ENCODE measurements at regions not wholly inside any gene's neighbourhood (a gene's known extent, or its start where the extent isn't known, plus 50 kb on each side); places are given as distances from the start of the nearest gene placed in this dataset.
A peak's percentile ranks its signal among the peaks of the same experiment; 100 is the strongest.
"Not testable (repeated sequence)": the region's sequence is repeated elsewhere in the genome, so short reads cannot be mapped to it uniquely, and the experiment has no call there.

DNA sequence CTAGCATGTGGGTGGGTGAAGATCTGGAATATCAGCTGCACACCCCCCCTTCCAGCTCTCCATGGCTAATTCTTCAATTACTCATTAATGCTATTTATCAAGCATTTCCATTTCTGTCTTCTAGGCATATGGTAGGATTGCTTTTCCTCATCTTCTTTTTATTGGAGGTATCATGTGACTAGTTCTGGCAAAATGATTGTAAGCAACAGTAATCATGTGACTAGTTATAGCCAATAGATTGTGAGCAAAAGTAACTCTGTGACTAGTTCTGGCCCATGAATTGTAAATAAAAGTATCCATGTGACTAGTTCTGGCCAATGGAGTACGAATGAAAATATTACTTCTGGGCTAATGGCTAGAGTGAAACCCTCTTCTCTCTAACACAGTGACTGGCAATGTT, 107.0 kb upstream of the TMEM132E start:
- DNase-seq = no peak

GRCh38 chr17:34471278-34471677, 108.1 kb upstream of the TMEM132E start:
- DNase-seq = not testable (repeated sequence)

DNA sequence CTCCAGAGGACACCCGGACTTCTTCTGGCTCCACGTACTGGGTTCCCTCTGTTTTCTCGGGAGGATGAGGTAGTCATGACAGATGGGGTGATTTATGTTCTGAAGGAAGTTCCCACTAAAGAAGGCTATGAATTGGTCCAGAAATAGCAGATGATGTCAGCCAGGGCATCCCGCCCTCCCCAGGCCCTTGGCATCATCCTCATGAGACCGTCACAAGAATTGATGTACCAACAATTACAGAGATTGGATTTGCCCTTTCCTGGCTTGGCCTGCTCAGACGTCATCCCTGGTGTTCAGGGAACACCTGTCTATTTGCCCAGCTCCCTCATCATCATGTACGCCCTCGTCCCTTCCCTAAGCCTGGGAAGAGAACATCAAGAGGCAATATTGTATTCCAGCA, 102.8 kb upstream of the CCL1 start:
- no peak for DNase-seq

GRCh38 chr17:34464812-34465211, 101.8 kb upstream of the CCL1 start:
- DNase-seq = peak; percentile 19

DNA sequence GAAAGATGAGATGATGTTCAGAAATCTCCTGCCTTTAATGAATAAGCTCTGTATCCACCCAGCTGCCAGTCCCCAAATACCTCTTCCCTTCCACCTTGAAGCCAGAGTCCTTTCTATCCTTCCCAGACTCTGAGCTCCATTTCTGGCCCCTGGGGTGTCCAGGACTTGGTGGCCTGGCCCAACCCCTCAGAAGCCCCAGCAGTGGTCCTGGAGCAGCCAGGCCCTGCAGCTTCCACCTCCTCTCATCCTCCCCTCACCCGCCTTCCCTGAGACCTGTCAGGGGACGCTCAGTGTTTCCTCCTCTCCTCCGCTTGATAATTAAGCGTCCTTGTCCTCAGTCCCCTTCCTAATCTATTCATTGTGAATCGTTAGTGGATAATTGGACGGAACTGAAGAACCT, 95.2 kb upstream of the CCL1 start:
- no peak for DNase-seq

DNA sequence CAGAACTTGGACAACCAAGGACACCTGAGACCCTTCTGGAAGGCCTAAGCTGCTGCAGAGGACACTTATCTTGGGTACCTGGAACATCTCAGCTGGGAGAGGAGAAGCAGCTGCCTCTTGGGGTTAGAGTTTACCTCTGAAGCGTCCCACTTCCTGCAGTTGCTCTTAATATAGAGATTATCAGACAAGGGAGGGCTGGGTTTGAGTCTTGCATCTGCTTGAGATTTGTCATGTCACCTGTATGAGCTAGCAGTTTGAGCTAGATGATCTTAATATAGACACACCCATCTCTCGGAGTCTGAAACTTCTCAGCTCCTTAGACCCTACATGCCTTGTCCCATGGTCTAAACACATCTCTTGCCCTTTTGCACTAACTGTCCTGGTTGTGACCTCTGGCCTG, 93.1 kb upstream of the CCL1 start:
- no peak for DNase-seq

GRCh38 chr17:34452769-34453168, 89.7 kb upstream of the CCL1 start:
- no peak for DNase-seq

GRCh38 chr17:34451313-34451712, 88.3 kb upstream of the CCL1 start:
- no peak for DNase-seq

DNA sequence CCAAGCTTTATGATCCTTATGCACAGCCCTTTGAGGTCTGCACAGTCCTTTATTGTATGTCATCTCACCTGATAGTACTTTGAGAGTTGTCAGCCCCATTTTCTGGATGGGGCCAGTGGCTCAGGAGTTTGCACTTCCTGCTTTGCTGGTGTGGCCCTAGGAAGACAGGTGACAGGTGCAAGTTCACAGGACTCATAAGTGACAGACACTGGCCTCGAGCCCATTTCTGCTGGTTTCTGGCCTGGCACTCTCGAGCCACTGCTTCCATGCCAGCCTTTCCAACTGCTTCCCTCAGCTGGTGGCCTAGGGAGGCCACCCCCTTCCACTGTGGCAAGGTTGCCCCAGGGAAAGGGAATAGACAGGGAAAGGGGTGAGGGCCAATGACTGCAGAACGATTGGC, 84.4 kb upstream of the CCL1 start:
- DNase-seq = no peak

- no peak for DNase-seq
Measured at GRCh38 chr17:34445101-34445500, 82.1 kb upstream of the CCL1 start.

- no peak for DNase-seq
Measured at GRCh38 chr17:34443619-34444469, 80.8 kb upstream of the CCL1 start.

DNA sequence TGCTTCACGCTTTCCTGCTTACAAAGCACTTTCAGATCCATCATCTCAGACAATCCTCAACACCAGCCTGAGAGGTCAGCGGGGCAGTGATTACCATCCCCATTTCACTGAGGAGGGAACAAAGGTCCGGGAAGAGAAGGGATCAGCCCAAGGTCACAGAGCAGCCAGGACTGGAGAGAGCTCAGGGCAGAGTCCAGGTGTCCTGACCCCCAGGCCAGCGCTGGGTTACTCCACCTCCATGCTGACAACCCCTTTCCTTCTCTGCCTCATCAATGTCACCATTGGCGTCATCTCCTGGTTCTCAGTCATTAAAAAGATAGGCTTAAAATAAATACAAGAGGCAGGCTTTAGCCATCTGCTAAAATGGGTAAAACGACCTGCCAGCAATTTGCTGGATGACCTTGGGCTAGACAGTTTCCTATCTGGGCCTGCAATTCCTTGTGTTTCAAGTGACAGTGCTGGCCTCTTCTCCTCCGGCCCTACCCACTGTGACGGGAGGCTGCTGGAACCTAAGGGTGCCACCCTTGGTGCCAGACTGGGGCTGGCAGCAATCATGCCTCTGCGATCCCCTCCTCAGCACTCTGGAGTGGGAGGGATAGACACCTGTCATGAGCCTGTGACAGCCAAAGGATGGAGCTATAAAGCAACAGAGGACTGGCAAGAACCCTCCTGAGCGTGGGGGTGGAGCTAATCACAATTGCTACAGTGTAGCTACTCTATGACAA, 79.5 kb upstream of the CCL1 start:
- DNase-seq = no peak

DNA sequence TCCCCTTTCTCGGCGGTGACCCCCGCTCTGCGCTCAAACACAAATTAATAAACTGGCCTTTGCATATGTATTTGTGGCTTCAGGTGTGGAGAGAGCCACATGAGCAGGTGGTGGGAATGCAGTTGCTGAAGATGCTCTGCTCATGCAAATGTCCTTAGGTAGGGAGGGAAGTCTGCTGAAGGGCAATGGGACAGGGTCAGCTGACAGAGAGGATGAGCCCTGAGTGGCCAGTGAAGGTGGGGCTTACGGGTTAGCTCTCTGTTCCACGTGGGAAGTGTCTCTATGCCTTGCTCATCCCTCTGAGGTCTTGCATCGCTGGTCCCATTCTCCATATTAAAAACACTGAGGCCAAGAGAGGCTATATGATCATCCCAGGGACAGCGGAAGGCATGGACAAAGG, 74.2 kb upstream of the CCL1 start:
- no peak for DNase-seq

- no peak for DNase-seq
Measured at GRCh38 chr17:34436607-34437006, 73.6 kb upstream of the CCL1 start.

- DNase-seq = peak; percentile 43
Measured at GRCh38 chr17:34435182-34435928, 72.3 kb upstream of the CCL1 start.

- no peak for DNase-seq
Measured at GRCh38 chr17:34434052-34434451, 71.0 kb upstream of the CCL1 start.

DNA sequence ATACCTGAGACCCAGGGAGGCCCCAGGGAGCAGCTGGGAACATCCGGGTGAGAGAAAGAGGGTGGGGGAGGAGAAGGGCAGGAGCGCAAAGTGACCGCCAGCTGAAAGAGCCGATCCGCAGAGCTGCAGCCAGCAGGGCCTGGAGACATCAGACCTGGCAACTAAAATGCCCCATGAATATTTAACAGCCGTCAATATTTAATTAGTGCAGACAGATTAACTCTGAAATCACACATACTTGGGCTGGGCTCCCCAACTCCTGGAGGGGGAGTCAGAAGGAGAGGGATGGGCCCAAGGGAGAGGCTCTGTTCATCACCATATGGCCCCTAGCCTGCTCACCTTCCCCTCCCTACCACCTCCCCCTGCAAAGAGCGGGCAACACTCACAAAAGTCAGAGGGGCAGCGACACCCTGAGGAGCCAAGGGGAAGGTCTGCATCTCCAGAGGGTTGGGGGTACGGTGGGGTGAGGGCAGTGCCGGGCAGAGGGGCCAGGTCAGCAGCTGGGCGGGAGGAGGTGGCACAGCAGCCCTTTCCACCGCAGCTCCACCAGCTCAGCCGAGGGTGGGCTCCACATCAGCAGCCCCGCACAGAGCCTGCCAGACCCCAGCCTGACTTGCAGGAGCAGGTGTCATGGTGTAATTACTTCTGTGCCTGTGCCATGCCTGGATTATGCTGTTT, 61.9 kb upstream of the CCL1 start:
- peak; percentile 69 for DNase-seq

DNA sequence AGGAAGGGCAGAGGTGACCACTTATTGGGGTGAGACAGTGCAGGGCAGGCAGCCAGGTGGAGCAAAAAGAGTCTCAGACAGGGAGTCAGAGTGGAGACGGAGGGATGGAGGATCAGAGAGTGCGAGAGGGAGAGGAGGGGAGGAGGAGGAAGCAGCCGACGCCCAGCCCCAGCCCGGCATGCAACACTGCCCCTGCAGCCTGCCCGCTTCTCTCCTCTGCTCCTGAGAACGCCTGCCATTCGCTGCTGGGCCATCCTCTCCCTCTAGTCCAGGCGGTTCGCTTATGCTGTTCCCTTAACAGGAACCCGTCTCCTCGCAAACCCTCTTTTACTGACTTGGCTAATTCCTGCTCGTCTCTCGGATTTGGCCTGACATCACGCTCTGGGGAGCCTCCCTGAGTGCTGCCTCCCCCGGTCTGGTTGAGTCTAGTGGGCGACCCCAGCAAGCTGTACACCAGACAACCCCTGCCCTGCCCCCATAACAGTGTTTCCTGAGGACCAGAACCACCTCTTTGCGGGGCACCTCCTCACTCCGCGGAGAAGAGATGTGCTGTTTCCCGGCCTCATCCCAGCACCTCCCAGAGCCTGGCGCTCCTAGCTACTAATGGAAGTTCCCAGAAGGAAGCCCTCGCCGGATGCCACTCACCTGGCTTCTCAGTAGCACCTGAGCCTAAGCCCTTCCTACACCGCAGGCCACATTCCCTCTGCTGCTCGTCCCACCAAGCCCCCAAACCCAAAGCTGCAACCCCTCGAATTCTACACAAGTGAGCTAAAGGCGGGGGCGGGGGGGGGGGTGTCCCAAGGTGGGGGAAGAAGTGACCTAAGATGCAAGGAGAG, 61.2 kb upstream of the CCL1 start:
- no peak for DNase-seq

DNA sequence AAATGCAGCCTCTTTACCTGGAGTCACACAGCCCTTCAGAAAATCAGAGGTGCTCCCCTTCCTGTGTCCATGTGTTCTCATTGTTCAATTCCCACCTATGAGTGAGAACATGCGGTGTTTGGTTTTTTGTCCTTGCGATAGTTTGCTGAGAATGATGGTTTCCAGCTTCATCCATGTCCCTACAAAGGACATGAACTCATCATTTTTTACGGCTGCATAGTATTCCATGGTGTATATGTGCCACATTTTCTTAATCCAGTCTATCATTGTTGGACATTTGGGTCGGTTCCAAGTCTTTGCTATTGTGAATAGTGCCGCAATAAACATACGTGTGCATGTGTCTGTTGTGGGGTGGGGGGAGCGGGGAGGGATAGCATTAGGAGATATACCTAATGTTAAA, 60.3 kb upstream of the CCL1 start:
- not testable (repeated sequence) for DNase-seq

GRCh38 chr17:34420900-34421299, 57.9 kb upstream of the CCL1 start:
- no peak for DNase-seq

DNA sequence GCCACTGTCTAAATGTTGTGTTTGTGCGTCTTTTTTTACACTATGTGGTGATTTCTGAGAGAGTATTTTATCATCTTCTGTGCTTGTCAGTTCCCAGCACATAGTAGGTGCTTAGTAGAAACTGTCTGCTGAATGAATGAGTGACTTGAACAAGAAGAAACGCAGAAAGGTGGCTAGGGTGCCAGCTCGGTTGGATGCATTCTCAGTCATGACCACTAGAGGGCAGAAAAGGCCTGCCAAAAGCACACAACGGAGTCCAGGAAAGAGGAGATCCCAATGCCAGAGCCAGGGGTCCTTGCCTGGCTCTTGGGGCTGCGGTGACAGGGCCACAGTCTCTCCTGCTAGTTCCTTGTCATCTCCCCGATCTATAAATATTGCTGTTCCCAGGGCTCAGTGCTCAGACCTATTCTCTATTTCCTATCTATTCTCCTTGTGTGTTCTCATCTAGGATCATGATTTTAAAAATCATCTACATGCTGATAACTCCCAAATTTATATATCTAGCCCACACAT, 57.3 kb upstream of the CCL1 start:
- no peak for DNase-seq

DNA sequence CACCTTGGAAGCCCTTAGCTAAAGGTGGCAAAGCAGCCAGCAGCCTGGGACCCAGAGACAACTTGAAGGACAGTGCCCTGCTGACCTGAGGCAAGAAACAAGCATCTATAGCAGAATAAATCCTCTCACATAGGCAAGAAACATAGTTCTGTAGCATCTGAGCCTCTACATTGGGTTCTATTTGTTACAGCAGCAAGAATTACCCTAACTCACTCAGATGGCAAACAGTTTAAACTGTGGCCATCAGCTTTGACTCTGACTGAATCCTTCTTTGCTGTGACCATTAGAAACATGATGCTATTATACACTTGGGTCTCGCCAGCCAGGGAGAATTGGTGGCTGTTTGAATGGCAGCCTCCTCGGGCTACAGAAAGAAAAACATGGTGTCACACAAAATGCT, 53.1 kb upstream of the CCL1 start:
- DNase-seq = no peak

Measured in NCI-H524 treated with DMSO at 0.1 percent for 48 hours (cell line).